B cell (primary cell): ENCODE measurements at regions not wholly inside any gene's neighbourhood (a gene's known extent, or its start where the extent isn't known, plus 50 kb on each side); places are given as distances from the start of the nearest gene placed in this dataset.
"Not testable (repeated sequence)": the region's sequence is repeated elsewhere in the genome, so short reads cannot be mapped to it uniquely, and the experiment has no call there.

Experiments used
- EZH2 ChIP-seq: IDR thresholded peaks from 2 replicates; pipeline ENCODE4 v1.6.1; 2012; ENCODE audit warnings: borderline replicate concordance, low read depth, mild to moderate bottlenecking, moderate library complexity, low read length; ENCODE audit not compliant: insufficient read depth, poor library complexity, severe bottlenecking
- TF ChIP-seq, protein P1 (sequence below): fragments of 200-600 bp; IDR thresholded peaks from one replicate; pipeline ENCODE4 v1.8.0; 2022; ENCODE audit warnings: antibody characterized with exemption, mild to moderate bottlenecking

DNA sequence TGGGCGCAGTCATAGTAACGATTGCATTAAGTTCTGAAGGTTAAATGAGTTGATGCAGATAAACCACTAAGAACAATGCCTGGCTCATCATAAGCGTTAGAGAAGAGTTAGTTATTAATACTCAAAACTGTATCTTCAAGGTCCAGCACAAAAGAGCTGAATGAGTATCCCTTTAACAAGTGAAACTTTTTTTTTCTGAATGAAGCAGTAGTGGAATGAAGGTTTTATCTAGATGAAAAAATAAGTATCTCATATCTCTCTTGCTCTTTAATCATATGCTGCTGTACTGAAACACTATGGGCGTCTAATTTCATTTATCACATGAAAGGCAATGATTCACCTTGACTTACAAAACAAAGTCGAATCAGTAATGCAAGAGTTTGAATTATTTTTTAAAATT, 207.4 kb downstream of the BCAS1 start:
- TF ChIP-seq, protein P1, sequence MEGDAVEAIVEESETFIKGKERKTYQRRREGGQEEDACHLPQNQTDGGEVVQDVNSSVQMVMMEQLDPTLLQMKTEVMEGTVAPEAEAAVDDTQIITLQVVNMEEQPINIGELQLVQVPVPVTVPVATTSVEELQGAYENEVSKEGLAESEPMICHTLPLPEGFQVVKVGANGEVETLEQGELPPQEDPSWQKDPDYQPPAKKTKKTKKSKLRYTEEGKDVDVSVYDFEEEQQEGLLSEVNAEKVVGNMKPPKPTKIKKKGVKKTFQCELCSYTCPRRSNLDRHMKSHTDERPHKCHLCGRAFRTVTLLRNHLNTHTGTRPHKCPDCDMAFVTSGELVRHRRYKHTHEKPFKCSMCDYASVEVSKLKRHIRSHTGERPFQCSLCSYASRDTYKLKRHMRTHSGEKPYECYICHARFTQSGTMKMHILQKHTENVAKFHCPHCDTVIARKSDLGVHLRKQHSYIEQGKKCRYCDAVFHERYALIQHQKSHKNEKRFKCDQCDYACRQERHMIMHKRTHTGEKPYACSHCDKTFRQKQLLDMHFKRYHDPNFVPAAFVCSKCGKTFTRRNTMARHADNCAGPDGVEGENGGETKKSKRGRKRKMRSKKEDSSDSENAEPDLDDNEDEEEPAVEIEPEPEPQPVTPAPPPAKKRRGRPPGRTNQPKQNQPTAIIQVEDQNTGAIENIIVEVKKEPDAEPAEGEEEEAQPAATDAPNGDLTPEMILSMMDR: not testable (repeated sequence)
- not testable (repeated sequence) for TF ChIP-seq EZH2
